Parathyroid adenoma (tissue), 2 donors: ENCODE measurements at regions not wholly inside any gene's neighbourhood (a gene's known extent, or its start where the extent isn't known, plus 50 kb on each side); places are given as distances from the start of the nearest gene placed in this dataset.

Source experiments
- H2AFZ ChIP-seq: fragments of 300-600 bp; sonication (generic); one replicate; pipeline ENCODE4 v1.7.0; 2017; ENCODE audit warnings: antibody characterized with exemption, mild to moderate bottlenecking
- H3K27ac ChIP-seq: fragments of 300-600 bp; sonication (generic); one replicate; pipeline ENCODE4 v1.7.0; 2017
- H3K27me3 ChIP-seq: fragments of 300-600 bp; sonication (generic); one replicate; pipeline ENCODE4 v1.7.0; 2017; ENCODE audit warnings: low read length; ENCODE audit not compliant: control insufficient read depth, insufficient read depth
- H3K36me3 ChIP-seq: fragments of 300-600 bp; sonication (generic); one replicate; pipeline ENCODE4 v1.7.0; 2017; ENCODE audit warnings: low read length; ENCODE audit not compliant: control insufficient read depth, insufficient read depth
- H3K4me1 ChIP-seq: fragments of 300-600 bp; sonication (generic); one replicate; pipeline ENCODE4 v1.7.0; 2017; ENCODE audit warnings: control low read depth
- H3K4me2 ChIP-seq: fragments of 300-600 bp; sonication (generic); one replicate; pipeline ENCODE4 v1.7.0; 2017; ENCODE audit warnings: low read length
- H3K4me3 ChIP-seq: fragments of 300-600 bp; sonication (generic); one replicate; pipeline ENCODE4 v1.7.0; 2017; ENCODE audit warnings: low read depth, low read length
- H3K79me2 ChIP-seq: fragments of 300-600 bp; sonication (generic); one replicate; pipeline ENCODE4 v1.7.0; 2017; ENCODE audit warnings: control low read depth
- H3K9ac ChIP-seq: fragments of 300-600 bp; sonication (generic); one replicate; pipeline ENCODE4 v1.7.0; 2017; ENCODE audit warnings: mild to moderate bottlenecking
- H3K9me3 ChIP-seq: fragments of 300-600 bp; sonication (generic); one replicate; pipeline ENCODE4 v1.7.0; 2017; ENCODE audit warnings: low read length; ENCODE audit not compliant: control insufficient read depth
- CTCF ChIP-seq: fragments of 300-600 bp; sonication (generic); IDR thresholded peaks from one replicate; pipeline ENCODE4 v1.7.0; 2017; ENCODE audit warnings: antibody characterized with exemption, mild to moderate bottlenecking
- donor health status: primary hyperparathyroidism.

- no peak overlapping the region for H3K27ac ChIP-seq
- H3K79me2 ChIP-seq: no peaks in the 10 kb centered on the region
- no peaks in the 10 kb centered on the region for H3K4me1 ChIP-seq
- no peak overlapping the region for H3K9ac ChIP-seq
- no peak overlapping the region for H3K4me3 ChIP-seq
- no peaks in the 10 kb centered on the region for H3K36me3 ChIP-seq
- TF ChIP-seq CTCF: no peak
- H3K27me3 ChIP-seq: no peaks in the 10 kb centered on the region
- no peaks in the 10 kb centered on the region for H3K9me3 ChIP-seq
- H2AFZ ChIP-seq: no peak overlapping the region
- H3K4me2 ChIP-seq: no peak overlapping the region
Measured at GRCh38 chr12:19030180-19030579, 99.4 kb upstream of the PLEKHA5 start.

- Histone ChIP-seq H3K4me2 (no peak overlapping the region), H3K4me3 (no peak overlapping the region), H3K9me3 (no peaks in the 10 kb centered on the region), H3K79me2 (no peaks in the 10 kb centered on the region), H3K27ac (no peak overlapping the region), H3K27me3 (no peaks in the 10 kb centered on the region), H3K4me1 (no peaks in the 10 kb centered on the region), H2AFZ (no peak overlapping the region), H3K9ac (no peak overlapping the region), H3K36me3 (no peaks in the 10 kb centered on the region)
- no peak for TF ChIP-seq CTCF
Measured at GRCh38 chr12:19030603-19031002, 98.9 kb upstream of the PLEKHA5 start.

- no peak overlapping the region for H3K4me2 ChIP-seq
- no peak overlapping the region for H2AFZ ChIP-seq
- H3K9ac ChIP-seq: no peak overlapping the region
- H3K9me3 ChIP-seq: no peaks in the 10 kb centered on the region
- TF ChIP-seq CTCF: no peak
- no peaks in the 10 kb centered on the region for H3K27me3 ChIP-seq
- no peak overlapping the region for H3K4me3 ChIP-seq
- no peaks in the 10 kb centered on the region for H3K36me3 ChIP-seq
- H3K79me2 ChIP-seq: no peaks in the 10 kb centered on the region
- H3K27ac ChIP-seq: no peak overlapping the region
- H3K4me1 ChIP-seq: no peaks in the 10 kb centered on the region
Measured at GRCh38 chr12:19031032-19031431, 98.5 kb upstream of the PLEKHA5 start.

GRCh38 chr12:19032826-19033225 is 96.7 kb upstream of the PLEKHA5 start:
- Histone ChIP-seq H3K36me3 (no peaks in the 10 kb centered on the region), H3K4me2 (no peak overlapping the region), H3K27me3 (no peaks in the 10 kb centered on the region), H3K4me1 (no peaks in the 10 kb centered on the region), H3K79me2 (no peaks in the 10 kb centered on the region), H3K27ac (no peak overlapping the region), H3K9ac (no peak overlapping the region), H3K4me3 (no peak overlapping the region), H2AFZ (no peak overlapping the region), H3K9me3 (no peaks in the 10 kb centered on the region)
- no peak for TF ChIP-seq CTCF

GRCh38 chr12:19033244-19033643 is 96.3 kb upstream of the PLEKHA5 start:
- no peaks in the 10 kb centered on the region for H3K36me3 ChIP-seq
- H2AFZ ChIP-seq: no peak overlapping the region
- TF ChIP-seq CTCF: no peak
- no peak overlapping the region for H3K4me2 ChIP-seq
- no peaks in the 10 kb centered on the region for H3K27me3 ChIP-seq
- H3K9me3 ChIP-seq: no peaks in the 10 kb centered on the region
- no peak overlapping the region for H3K4me3 ChIP-seq
- H3K4me1 ChIP-seq: no peaks in the 10 kb centered on the region
- no peak overlapping the region for H3K27ac ChIP-seq
- H3K79me2 ChIP-seq: no peaks in the 10 kb centered on the region
- H3K9ac ChIP-seq: no peak overlapping the region
